ENCODE measurements at regions not wholly inside any gene's neighbourhood (a gene's known extent, or its start where the extent isn't known, plus 50 kb on each side); places are given as distances from the start of the nearest gene placed in this dataset.
"Not testable (repeated sequence)": the region's sequence is repeated elsewhere in the genome, so short reads cannot be mapped to it uniquely, and the experiment has no call there.

GRCh38 chrX:66110112-66110511 lies 53.9 kb upstream of the HEPH start:
- Histone ChIP-seq H3K4me3 (ENCODE audit: low read length) (no peak overlapping the region), H3K9me3 (replicated peaks; ENCODE audit: control insufficient read depth, low read depth, low read length) (peaks cover 3% of the 10 kb centered on the region), H3K27ac (ENCODE audit: low read length) (no peak overlapping the region), H3K4me1 (ENCODE audit: control insufficient read depth, insufficient read depth, low read length) (no peaks in the 10 kb centered on the region), H3K36me3 (ENCODE audit: control insufficient read depth, insufficient read depth, low read length) (no peaks in the 10 kb centered on the region), H3K27me3 (ENCODE audit: control insufficient read depth, insufficient read depth, low read length) (no peaks in the 10 kb centered on the region)
- peak; percentile 10 for DNase-seq
- no CpG with 5 or more reads among the region's 3 CpGs for WGBS (ENCODE audit: insufficient coverage)

- H3K4me3 ChIP-seq (ENCODE audit: low read length); H3K36me3 ChIP-seq (ENCODE audit: control insufficient read depth, insufficient read depth, low read length); H3K27ac ChIP-seq (ENCODE audit: low read length); H3K4me1 ChIP-seq (ENCODE audit: control insufficient read depth, insufficient read depth, low read length); DNase-seq; H3K27me3 ChIP-seq (ENCODE audit: control insufficient read depth, insufficient read depth, low read length); H3K9me3 ChIP-seq (replicated peaks; ENCODE audit: control insufficient read depth, low read depth, low read length): not testable (repeated sequence)
- 73% methylated on average over 2 of the region's 4 CpGs for WGBS (ENCODE audit: insufficient coverage)
Observed at GRCh38 chrX:66107860-66108259, 56.2 kb upstream of the HEPH start.

GRCh38 chrX:66102398-66102797 lies 61.6 kb upstream of the HEPH start:
- not testable (repeated sequence) for DNase-seq; H3K4me1 ChIP-seq (ENCODE audit: control insufficient read depth, insufficient read depth, low read length); H3K9me3 ChIP-seq (replicated peaks; ENCODE audit: control insufficient read depth, low read depth, low read length); H3K27ac ChIP-seq (ENCODE audit: low read length); H3K4me3 ChIP-seq (ENCODE audit: low read length); H3K36me3 ChIP-seq (ENCODE audit: control insufficient read depth, insufficient read depth, low read length); H3K27me3 ChIP-seq (ENCODE audit: control insufficient read depth, insufficient read depth, low read length)
- WGBS (ENCODE audit: insufficient coverage) = no CpG with 5 or more reads among the region's 3 CpGs

GRCh38 chrX:66098162-66098561 lies 58.3 kb upstream of the VSIG4 start:
- Histone ChIP-seq H3K9me3 (replicated peaks; ENCODE audit: control insufficient read depth, low read depth, low read length) (peaks cover 4% of the 10 kb centered on the region), H3K27ac (ENCODE audit: low read length) (no peak overlapping the region), H3K4me3 (ENCODE audit: low read length) (no peak overlapping the region), H3K36me3 (ENCODE audit: control insufficient read depth, insufficient read depth, low read length) (no peaks in the 10 kb centered on the region), H3K4me1 (ENCODE audit: control insufficient read depth, insufficient read depth, low read length) (no peaks in the 10 kb centered on the region), H3K27me3 (ENCODE audit: control insufficient read depth, insufficient read depth, low read length) (no peaks in the 10 kb centered on the region)
- no CpG with 5 or more reads among the region's 2 CpGs for WGBS (ENCODE audit: insufficient coverage)
- DNase-seq = no peak

- not testable (repeated sequence) for H3K9me3 ChIP-seq (replicated peaks; ENCODE audit: control insufficient read depth, low read depth, low read length); H3K36me3 ChIP-seq (ENCODE audit: control insufficient read depth, insufficient read depth, low read length); H3K4me3 ChIP-seq (ENCODE audit: low read length); H3K4me1 ChIP-seq (ENCODE audit: control insufficient read depth, insufficient read depth, low read length); H3K27me3 ChIP-seq (ENCODE audit: control insufficient read depth, insufficient read depth, low read length); DNase-seq; H3K27ac ChIP-seq (ENCODE audit: low read length)
- WGBS (ENCODE audit: insufficient coverage) = no CpG with 5 or more reads among the region's 16 CpGs
Observed at GRCh38 chrX:66096987-66097386, 57.1 kb upstream of the VSIG4 start.

- H3K9me3 ChIP-seq (replicated peaks; ENCODE audit: control insufficient read depth, low read depth, low read length); H3K36me3 ChIP-seq (ENCODE audit: control insufficient read depth, insufficient read depth, low read length); H3K4me1 ChIP-seq (ENCODE audit: control insufficient read depth, insufficient read depth, low read length); H3K27ac ChIP-seq (ENCODE audit: low read length); H3K27me3 ChIP-seq (ENCODE audit: control insufficient read depth, insufficient read depth, low read length); H3K4me3 ChIP-seq (ENCODE audit: low read length); DNase-seq: not testable (repeated sequence)
Observed at GRCh38 chrX:66090004-66090403, 50.1 kb upstream of the VSIG4 start.
